ENCODE measurements at regions not wholly inside any gene's neighbourhood (a gene's known extent, or its start where the extent isn't known, plus 50 kb on each side); places are given as distances from the start of the nearest gene placed in this dataset.

DNA sequence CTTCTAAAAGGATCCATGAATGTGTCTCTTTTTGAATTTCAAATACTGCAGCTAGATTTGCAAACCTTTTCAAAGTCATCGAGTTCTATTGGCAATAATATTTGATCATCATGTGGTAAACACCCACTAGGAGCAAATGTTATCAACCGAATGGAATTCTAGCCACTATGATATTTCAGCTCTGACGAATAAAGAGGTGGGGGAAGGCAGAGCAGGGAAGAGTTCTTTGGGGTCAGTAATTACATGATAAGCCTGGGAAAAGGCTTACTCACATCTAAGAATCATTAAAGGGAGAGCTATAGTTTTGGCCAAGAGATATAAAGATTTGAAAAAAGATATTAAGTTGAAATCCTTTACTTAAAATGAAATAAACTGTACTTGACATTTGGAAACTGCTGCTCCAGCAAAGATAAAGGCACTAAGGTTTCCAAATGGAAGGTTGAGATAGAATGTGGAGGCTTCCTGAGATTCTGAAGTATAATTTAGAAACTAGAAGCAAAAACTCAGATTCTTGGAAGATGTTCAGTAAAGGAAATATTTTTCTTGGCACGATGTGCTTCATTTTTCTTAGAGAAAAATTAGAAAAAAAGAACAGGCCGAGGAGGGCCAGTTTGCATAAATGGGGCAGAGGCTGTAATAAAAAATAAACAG lies 104.7 kb upstream of the ARHGAP28 start:
- no peaks in the 10 kb centered on the region for H3K36me3 ChIP-seq (ENCODE audit: low read length)
- H3K9me2 ChIP-seq (replicated peaks; ENCODE audit: insufficient read depth, low read length): no peaks in the 10 kb centered on the region
- H3K27me3 ChIP-seq (ENCODE audit: low read length): no peaks in the 10 kb centered on the region
- H3K9ac ChIP-seq (ENCODE audit: low read length): no peak overlapping the region
- TF ChIP-seq EZH2phosphoT487 (conservative IDR thresholded peaks at IDR 0.05; ENCODE audit: low read length): no peak
- TF ChIP-seq, protein P1, sequence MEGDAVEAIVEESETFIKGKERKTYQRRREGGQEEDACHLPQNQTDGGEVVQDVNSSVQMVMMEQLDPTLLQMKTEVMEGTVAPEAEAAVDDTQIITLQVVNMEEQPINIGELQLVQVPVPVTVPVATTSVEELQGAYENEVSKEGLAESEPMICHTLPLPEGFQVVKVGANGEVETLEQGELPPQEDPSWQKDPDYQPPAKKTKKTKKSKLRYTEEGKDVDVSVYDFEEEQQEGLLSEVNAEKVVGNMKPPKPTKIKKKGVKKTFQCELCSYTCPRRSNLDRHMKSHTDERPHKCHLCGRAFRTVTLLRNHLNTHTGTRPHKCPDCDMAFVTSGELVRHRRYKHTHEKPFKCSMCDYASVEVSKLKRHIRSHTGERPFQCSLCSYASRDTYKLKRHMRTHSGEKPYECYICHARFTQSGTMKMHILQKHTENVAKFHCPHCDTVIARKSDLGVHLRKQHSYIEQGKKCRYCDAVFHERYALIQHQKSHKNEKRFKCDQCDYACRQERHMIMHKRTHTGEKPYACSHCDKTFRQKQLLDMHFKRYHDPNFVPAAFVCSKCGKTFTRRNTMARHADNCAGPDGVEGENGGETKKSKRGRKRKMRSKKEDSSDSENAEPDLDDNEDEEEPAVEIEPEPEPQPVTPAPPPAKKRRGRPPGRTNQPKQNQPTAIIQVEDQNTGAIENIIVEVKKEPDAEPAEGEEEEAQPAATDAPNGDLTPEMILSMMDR (IDR thresholded peaks at IDR 0.05; ENCODE audit: insufficient read depth, low read length, poor library complexity, severe bottlenecking): no peak
- H3F3A ChIP-seq (ENCODE audit: insufficient read depth): no peaks in the 10 kb centered on the region
- no peak overlapping the region for H3K27ac ChIP-seq (ENCODE audit: low read depth, low read length)
- H2AFZ ChIP-seq (ENCODE audit: low read depth, low read length, severe bottlenecking): no peak overlapping the region
- H3K4me2 ChIP-seq (ENCODE audit: low read depth, low read length, poor library complexity, severe bottlenecking): no peak overlapping the region
- H3K4me3 ChIP-seq (ENCODE audit: insufficient read depth, low read length, poor library complexity, severe bottlenecking): no peak overlapping the region
- no peaks in the 10 kb centered on the region for H3K79me2 ChIP-seq (ENCODE audit: insufficient read depth, low read length)
- no peaks in the 10 kb centered on the region for H4K20me1 ChIP-seq (ENCODE audit: low read depth, low read length)
- H3K9me3 ChIP-seq (ENCODE audit: insufficient read depth, low read length): no peaks in the 10 kb centered on the region

DNA sequence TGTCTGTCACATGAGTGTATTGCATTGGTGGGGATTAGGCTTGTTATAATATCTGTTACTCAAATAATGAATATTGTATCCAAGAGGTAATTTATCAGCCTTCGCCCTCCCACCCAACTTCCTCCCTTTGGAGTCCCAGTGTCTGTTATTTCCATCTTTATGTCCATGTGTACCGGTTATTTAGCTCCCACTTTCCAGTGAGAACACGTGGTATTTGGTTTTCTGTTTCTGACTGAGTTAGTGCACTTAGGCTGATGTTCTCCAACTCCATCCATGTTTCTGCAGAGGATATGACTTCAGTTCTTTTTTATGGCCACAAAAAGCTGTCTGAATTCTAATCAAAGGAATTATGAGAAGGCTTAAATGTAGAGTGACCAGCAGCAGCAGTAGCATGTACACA lies 104.0 kb upstream of the ARHGAP28 start:
- Histone ChIP-seq H3F3A (ENCODE audit: insufficient read depth) (no peaks in the 10 kb centered on the region), H3K79me2 (ENCODE audit: insufficient read depth, low read length) (no peaks in the 10 kb centered on the region), H4K20me1 (ENCODE audit: low read depth, low read length) (no peaks in the 10 kb centered on the region), H3K4me3 (ENCODE audit: insufficient read depth, low read length, poor library complexity, severe bottlenecking) (no peak overlapping the region), H3K27me3 (ENCODE audit: low read length) (no peaks in the 10 kb centered on the region), H3K27ac (ENCODE audit: low read depth, low read length) (no peak overlapping the region), H3K36me3 (ENCODE audit: low read length) (no peaks in the 10 kb centered on the region), H3K9me2 (replicated peaks; ENCODE audit: insufficient read depth, low read length) (no peaks in the 10 kb centered on the region), H2AFZ (ENCODE audit: low read depth, low read length, severe bottlenecking) (no peak overlapping the region), H3K4me2 (ENCODE audit: low read depth, low read length, poor library complexity, severe bottlenecking) (no peak overlapping the region), H3K9ac (ENCODE audit: low read length) (no peak overlapping the region), H3K9me3 (ENCODE audit: insufficient read depth, low read length) (no peaks in the 10 kb centered on the region)
- TF ChIP-seq EZH2phosphoT487 (conservative IDR thresholded peaks at IDR 0.05; ENCODE audit: low read length): no peak
- TF ChIP-seq, protein P1 (IDR thresholded peaks at IDR 0.05; ENCODE audit: insufficient read depth, low read length, poor library complexity, severe bottlenecking): no peak

DNA sequence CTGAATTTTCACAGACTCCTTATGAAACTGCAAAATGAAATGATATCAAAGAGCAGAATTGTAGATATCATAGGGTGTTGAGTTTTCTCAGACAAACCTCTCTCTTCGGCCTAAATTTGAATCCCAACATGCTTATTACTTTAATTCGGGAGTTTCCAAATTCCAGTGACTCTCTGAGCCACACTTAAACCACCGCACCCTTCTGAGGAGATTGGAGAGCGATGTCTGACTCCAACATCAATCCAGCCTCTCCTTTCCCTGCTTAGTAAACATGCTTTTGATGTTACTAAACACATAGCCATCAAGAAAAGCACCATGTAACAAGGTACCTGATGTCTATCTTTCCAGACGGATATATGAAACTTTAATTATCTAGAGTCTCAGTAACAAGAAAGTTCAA lies 103.1 kb upstream of the ARHGAP28 start:
- Histone ChIP-seq H3K9me3 (ENCODE audit: insufficient read depth, low read length) (no peaks in the 10 kb centered on the region), H2AFZ (ENCODE audit: low read depth, low read length, severe bottlenecking) (no peak overlapping the region), H4K20me1 (ENCODE audit: low read depth, low read length) (no peaks in the 10 kb centered on the region), H3K9me2 (replicated peaks; ENCODE audit: insufficient read depth, low read length) (no peaks in the 10 kb centered on the region), H3K4me3 (ENCODE audit: insufficient read depth, low read length, poor library complexity, severe bottlenecking) (no peak overlapping the region), H3K27ac (ENCODE audit: low read depth, low read length) (no peak overlapping the region), H3K27me3 (ENCODE audit: low read length) (no peaks in the 10 kb centered on the region), H3K79me2 (ENCODE audit: insufficient read depth, low read length) (no peaks in the 10 kb centered on the region), H3K4me2 (ENCODE audit: low read depth, low read length, poor library complexity, severe bottlenecking) (no peak overlapping the region), H3F3A (ENCODE audit: insufficient read depth) (no peaks in the 10 kb centered on the region), H3K9ac (ENCODE audit: low read length) (no peak overlapping the region), H3K36me3 (ENCODE audit: low read length) (no peaks in the 10 kb centered on the region)
- TF ChIP-seq, protein P1 (IDR thresholded peaks at IDR 0.05; ENCODE audit: insufficient read depth, low read length, poor library complexity, severe bottlenecking): no peak
- no peak for TF ChIP-seq EZH2phosphoT487 (conservative IDR thresholded peaks at IDR 0.05; ENCODE audit: low read length)

All from SU-DHL-6 (cell line).